ENCODE measurements at regions not wholly inside any gene's neighbourhood (a gene's known extent, or its start where the extent isn't known, plus 50 kb on each side); places are given as distances from the start of the nearest gene placed in this dataset.

DNA sequence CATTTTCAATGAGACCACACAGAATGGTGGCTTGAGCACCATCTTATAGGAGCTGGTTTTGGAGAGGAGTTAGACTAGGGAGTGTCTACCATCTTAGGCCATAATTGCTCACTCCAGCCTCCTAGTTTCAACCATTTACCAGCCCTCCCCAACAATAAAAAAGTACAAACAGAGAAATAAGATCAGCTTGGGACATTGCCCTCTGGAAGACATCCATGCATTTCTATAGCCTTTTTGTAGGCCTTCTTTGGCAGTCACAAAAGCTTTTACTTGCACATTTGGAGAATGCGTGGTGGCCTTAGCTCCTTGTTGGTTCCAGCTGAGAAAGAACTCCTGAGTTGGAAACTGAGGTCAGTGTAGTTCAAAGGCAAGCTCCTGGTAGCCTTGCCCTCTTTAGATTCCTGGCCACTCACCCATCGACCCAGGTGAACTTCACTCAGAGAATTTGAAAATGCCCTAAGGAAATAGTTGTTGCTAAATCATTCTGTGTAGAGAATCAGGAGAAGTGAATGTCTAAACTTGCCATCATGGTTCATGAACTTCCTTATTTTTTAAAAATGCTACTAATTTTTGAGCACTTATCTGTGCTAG lies 301.7 kb upstream of the PROX1 start:
- H3K18ac ChIP-seq (ENCODE audit: low read depth, low read length), result no peak overlapping the region
- no peaks in the 10 kb centered on the region for H3K79me1 ChIP-seq (ENCODE audit: low read depth in 1 of 2, low read length in 2 of 2)
- ChIA-PET CTCF (no interaction called here), POLR2A (ENCODE audit: unreplicated experiment) (no interaction called here)
- no peak overlapping the region for H2AK5ac ChIP-seq (ENCODE audit: low read depth, low read length)
- H3K4me1 ChIP-seq (ENCODE audit: control insufficient read depth, insufficient read depth, low read length), result no peaks in the 10 kb centered on the region
- in situ Hi-C loops (cut with MboI; ENCODE audit: low sequenced_read_pairs) (no loop called here), intact Hi-C loops (cut with micrococcal nuclease) (no loop called here), dilution Hi-C loops (cut with HindIII; ENCODE audit: low sequenced_read_pairs, unreplicated experiment) (no loop called here)
- H3K4me2 ChIP-seq (ENCODE audit: low read depth, low read length), result no peak overlapping the region
- no peak overlapping the region for H2BK20ac ChIP-seq (ENCODE audit: low read depth, low read length)
- no peak overlapping the region for H3K4ac ChIP-seq (ENCODE audit: low read depth, low read length)
- no peak overlapping the region for H4K91ac ChIP-seq (ENCODE audit: insufficient read depth, low read depth, low read length)
- no peaks in the 10 kb centered on the region for H3K9me1 ChIP-seq (ENCODE audit: insufficient read depth, low read length)
- H2BK5ac ChIP-seq (ENCODE audit: low read depth, low read length, poor library complexity, severe bottlenecking), result no peak overlapping the region
- no peak for ATAC-seq (ENCODE audit: low read depth)
- no peaks in the 10 kb centered on the region for H4K20me1 ChIP-seq (ENCODE audit: insufficient read depth, low read length)
- H4K8ac ChIP-seq (ENCODE audit: low read depth in 2 of 2, low read length in 2 of 2), result no peak overlapping the region
- H2AFZ ChIP-seq (replicated peaks; ENCODE audit: low read length, poor library complexity), result no peak overlapping the region
- no peak overlapping the region for H2BK15ac ChIP-seq (ENCODE audit: low read depth, low read length)
- no peak for DNase-seq
- H4K5ac ChIP-seq (ENCODE audit: low read depth, low read length), result no peak overlapping the region
- H3K36me3 ChIP-seq (ENCODE audit: control insufficient read depth, insufficient read depth, low read length), result no peaks in the 10 kb centered on the region
- H3K4me3 ChIP-seq (ENCODE audit: insufficient read depth, low read depth, low read length), result no peak overlapping the region
- H3K27ac ChIP-seq (ENCODE audit: insufficient read depth, low read length), result no peak overlapping the region
- no peak overlapping the region for H3K9ac ChIP-seq (ENCODE audit: low read depth, low read length)
- BruUV-seq (replicated peaks), result no TSS peak
- TF ChIP-seq RAD21 (IDR thresholded peaks at IDR 0.05; ENCODE audit: low read length) (no peak), NFE2L2 (IDR thresholded peaks at IDR 0.05; ENCODE audit: low read depth, low read length) (no peak), BHLHE40 (IDR thresholded peaks at IDR 0.05; ENCODE audit: low read depth, low read length) (no peak), CHD1 (IDR thresholded peaks at IDR 0.05; ENCODE audit: low read depth, low read length) (no peak), CEBPB (IDR thresholded peaks at IDR 0.05; ENCODE audit: low read depth, low read length) (no peak), SMC3 (IDR thresholded peaks at IDR 0.05; ENCODE audit: low read depth, low read length) (no peak), MAZ (IDR thresholded peaks at IDR 0.05; ENCODE audit: borderline replicate concordance, low read depth, low read length) (no peak), FOS (IDR thresholded peaks at IDR 0.05; ENCODE audit: low read depth, low read length) (no peak), MXI1 (IDR thresholded peaks at IDR 0.05; ENCODE audit: borderline replicate concordance, low read depth, low read length) (no peak), MAFK (IDR thresholded peaks at IDR 0.05; ENCODE audit: low read depth, low read length) (no peak)
- TF ChIP-seq, protein P1, sequence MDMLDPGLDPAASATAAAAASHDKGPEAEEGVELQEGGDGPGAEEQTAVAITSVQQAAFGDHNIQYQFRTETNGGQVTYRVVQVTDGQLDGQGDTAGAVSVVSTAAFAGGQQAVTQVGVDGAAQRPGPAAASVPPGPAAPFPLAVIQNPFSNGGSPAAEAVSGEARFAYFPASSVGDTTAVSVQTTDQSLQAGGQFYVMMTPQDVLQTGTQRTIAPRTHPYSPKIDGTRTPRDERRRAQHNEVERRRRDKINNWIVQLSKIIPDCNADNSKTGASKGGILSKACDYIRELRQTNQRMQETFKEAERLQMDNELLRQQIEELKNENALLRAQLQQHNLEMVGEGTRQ (IDR thresholded peaks at IDR 0.05; ENCODE audit: low read depth, low read length), result no peak
- TF ChIP-seq, protein P2, sequence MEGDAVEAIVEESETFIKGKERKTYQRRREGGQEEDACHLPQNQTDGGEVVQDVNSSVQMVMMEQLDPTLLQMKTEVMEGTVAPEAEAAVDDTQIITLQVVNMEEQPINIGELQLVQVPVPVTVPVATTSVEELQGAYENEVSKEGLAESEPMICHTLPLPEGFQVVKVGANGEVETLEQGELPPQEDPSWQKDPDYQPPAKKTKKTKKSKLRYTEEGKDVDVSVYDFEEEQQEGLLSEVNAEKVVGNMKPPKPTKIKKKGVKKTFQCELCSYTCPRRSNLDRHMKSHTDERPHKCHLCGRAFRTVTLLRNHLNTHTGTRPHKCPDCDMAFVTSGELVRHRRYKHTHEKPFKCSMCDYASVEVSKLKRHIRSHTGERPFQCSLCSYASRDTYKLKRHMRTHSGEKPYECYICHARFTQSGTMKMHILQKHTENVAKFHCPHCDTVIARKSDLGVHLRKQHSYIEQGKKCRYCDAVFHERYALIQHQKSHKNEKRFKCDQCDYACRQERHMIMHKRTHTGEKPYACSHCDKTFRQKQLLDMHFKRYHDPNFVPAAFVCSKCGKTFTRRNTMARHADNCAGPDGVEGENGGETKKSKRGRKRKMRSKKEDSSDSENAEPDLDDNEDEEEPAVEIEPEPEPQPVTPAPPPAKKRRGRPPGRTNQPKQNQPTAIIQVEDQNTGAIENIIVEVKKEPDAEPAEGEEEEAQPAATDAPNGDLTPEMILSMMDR (conservative IDR thresholded peaks at IDR 0.05; ENCODE audit: low read depth, low read length), result no peak
- TF ChIP-seq, protein P3, sequence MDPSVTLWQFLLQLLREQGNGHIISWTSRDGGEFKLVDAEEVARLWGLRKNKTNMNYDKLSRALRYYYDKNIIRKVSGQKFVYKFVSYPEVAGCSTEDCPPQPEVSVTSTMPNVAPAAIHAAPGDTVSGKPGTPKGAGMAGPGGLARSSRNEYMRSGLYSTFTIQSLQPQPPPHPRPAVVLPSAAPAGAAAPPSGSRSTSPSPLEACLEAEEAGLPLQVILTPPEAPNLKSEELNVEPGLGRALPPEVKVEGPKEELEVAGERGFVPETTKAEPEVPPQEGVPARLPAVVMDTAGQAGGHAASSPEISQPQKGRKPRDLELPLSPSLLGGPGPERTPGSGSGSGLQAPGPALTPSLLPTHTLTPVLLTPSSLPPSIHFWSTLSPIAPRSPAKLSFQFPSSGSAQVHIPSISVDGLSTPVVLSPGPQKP (IDR thresholded peaks at IDR 0.05; ENCODE audit: borderline replicate concordance, low read depth, low read length), result no peak
- H3K56ac ChIP-seq (ENCODE audit: extremely low read depth, insufficient read depth, low read length), result no peak overlapping the region
- WGBS, 2 experiments (ENCODE audit: extremely low coverage in 2 of 2, insufficient read length in 1 of 2), result no CpG with 5 or more reads among the region's 2 CpGs
- H3K14ac ChIP-seq (replicated peaks; ENCODE audit: low read depth, low read length), result no peak overlapping the region
- H2BK120ac ChIP-seq (ENCODE audit: low read depth, low read length), result no peak overlapping the region
- H2AK9ac ChIP-seq (replicated peaks; ENCODE audit: low read depth, low read length, poor library complexity), result no peak overlapping the region
- H3K23ac ChIP-seq (ENCODE audit: low read depth, low read length), result no peak overlapping the region
- no peaks in the 10 kb centered on the region for H3K27me3 ChIP-seq (ENCODE audit: control insufficient read depth, insufficient read depth, low read length)
- peaks cover 18% of the 10 kb centered on the region for H3K9me3 ChIP-seq (ENCODE audit: control insufficient read depth, insufficient read depth, low read length)

All from IMR-90 (cell line).